Activated naive CD4-positive, alpha-beta T cell treated with anti-CD3 and anti-CD28 coated beads, Interleukin-2, amount 50 U/mL, for 72 hours (primary cell): ENCODE measurements at regions not wholly inside any gene's neighbourhood (a gene's known extent, or its start where the extent isn't known, plus 50 kb on each side); places are given as distances from the start of the nearest gene placed in this dataset.
"Not testable (repeated sequence)": the region's sequence is repeated elsewhere in the genome, so short reads cannot be mapped to it uniquely, and the experiment has no call there.

Experiments
- ATAC-seq, 2 donors: fragments of 150-1000 bp; cut with Tn5 transposase; 2 replicates each; pipeline ENCODE4 v1.10.0; 2021; ENCODE audit warnings: mild to moderate bottlenecking in 2 of 2, moderate library complexity in 2 of 2
- DNase-seq, 2 donors: peaks; one replicate each; pipeline ENCODE4 v3.0.0; 2021 to 2022; ENCODE audit warnings: low spot score in 2 of 2
- H3K27ac Mint-ChIP-seq, 2 donors: one replicate each; pipeline ENCODE4 v1.8.0; 2022; ENCODE audit warnings: mild to moderate bottlenecking in 2 of 2, mixed read lengths in 2 of 2
- H3K36me3 Mint-ChIP-seq, 2 donors: one replicate each; pipeline ENCODE4 v1.8.0; 2022; ENCODE audit warnings: mixed read lengths in 2 of 2
- H3K9me3 Mint-ChIP-seq, 2 donors: one replicate each; pipeline ENCODE4 v1.8.0; 2022; ENCODE audit warnings: mixed read lengths in 2 of 2

GRCh38 chr13:111666164-111666776, 345.8 kb downstream of the TEX29 start:
- ATAC-seq (no peak), DNase-seq (no peak)
- no peaks in the 10 kb centered on the region for H3K9me3 Mint-ChIP-seq
- H3K27ac Mint-ChIP-seq = no peak overlapping the region
- H3K36me3 Mint-ChIP-seq = no peaks in the 10 kb centered on the region

DNA sequence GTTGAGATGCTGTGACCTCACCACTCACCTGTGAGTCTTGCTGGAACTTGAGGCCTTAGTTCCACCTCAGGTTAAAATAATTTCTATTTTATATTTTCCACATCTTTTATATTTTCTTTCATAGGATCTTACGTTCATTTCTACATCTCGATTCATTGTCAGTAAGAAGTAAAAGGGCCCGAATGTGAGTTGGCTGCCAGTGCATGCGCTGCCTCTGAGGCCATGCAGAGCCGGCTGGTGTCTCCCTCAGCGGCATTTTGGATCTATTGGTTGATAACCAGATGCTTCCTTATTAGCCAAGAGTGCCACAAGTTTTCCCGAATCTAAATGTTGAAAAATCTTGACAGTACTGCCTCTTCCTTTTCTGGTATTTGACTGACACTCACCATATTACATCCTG, 347.3 kb downstream of the TEX29 start:
- ATAC-seq (no peak), DNase-seq (no peak)
- no peaks in the 10 kb centered on the region for H3K36me3 Mint-ChIP-seq
- H3K27ac Mint-ChIP-seq = no peak overlapping the region
- H3K9me3 Mint-ChIP-seq = no peaks in the 10 kb centered on the region

DNA sequence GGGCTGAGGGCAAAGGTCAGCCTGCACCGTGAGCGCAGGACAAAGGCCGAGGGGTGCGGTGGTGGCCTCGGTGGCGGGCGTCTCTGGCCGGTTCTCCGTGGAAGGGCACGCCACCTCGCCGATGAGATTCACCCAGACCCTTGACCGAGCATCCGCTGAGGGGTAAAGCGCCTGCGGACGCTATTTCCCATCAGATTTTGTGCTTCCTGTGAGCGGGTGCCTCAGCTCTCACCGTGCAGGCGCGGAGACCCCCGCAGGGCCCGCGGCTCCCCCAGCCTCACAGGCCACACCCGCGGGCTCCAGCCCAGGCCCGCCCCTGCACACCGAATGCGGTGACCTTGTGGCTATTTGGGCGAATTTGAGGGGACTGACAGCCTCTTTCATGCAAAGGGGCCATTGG, 348.0 kb downstream of the TEX29 start:
- no peak overlapping the region for H3K27ac Mint-ChIP-seq
- H3K36me3 Mint-ChIP-seq = no peaks in the 10 kb centered on the region
- no peak for DNase-seq
- H3K9me3 Mint-ChIP-seq = no peaks in the 10 kb centered on the region
- ATAC-seq = no peak

- not testable (repeated sequence) for DNase-seq
Observed at GRCh38 chr13:111672198-111672597, 351.8 kb downstream of the TEX29 start.

DNA sequence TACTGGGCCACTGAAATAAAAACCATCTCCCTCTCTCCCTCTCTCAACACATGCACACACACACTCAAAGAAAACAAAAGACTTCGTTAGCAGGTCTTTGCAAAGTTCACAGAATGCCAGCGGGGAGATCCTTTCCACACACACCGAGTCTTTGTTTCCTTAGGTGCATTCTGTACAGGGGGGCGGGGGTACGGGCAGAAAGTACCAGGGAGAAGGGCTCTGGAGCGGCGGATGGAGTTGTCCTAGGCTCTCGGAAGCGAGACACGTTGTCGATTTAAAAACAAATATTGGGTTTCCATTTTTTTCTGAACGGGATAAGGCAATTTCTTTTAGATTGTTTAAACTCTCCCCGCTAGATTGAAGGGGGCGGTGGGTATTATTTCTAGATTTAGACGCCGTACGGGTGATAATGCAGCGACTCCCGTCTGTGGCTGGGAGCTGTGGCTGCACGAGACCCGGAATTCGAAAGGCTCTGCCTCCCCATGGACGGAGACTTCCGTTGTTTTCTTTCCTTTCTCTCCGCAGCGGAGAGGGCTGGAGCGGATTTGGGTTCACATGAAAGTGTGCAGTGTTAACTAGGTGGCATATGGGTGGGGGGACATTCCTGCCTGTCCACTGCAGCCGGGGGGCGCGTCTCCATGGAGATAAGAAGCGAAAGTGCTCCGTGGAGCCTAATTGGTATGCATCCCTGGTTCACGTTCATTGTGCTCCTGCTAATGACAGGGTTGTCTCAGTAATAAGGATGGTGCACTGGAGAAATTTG, 357.9 kb downstream of the TEX29 start:
- ATAC-seq, H3K9me3 Mint-ChIP-seq, H3K27ac Mint-ChIP-seq, DNase-seq, H3K36me3 Mint-ChIP-seq: not testable (repeated sequence)

More at GRCh38 chr13:111672198-111672597, 351.8 kb downstream of the TEX29 start:
- H3K27ac Mint-ChIP-seq, H3K36me3 Mint-ChIP-seq, H3K9me3 Mint-ChIP-seq, ATAC-seq: not testable (repeated sequence)

- H3K9me3 Mint-ChIP-seq, DNase-seq, H3K36me3 Mint-ChIP-seq, ATAC-seq, H3K27ac Mint-ChIP-seq: not testable (repeated sequence)
Observed at GRCh38 chr13:111679645-111680044, 359.2 kb downstream of the TEX29 start.

DNA sequence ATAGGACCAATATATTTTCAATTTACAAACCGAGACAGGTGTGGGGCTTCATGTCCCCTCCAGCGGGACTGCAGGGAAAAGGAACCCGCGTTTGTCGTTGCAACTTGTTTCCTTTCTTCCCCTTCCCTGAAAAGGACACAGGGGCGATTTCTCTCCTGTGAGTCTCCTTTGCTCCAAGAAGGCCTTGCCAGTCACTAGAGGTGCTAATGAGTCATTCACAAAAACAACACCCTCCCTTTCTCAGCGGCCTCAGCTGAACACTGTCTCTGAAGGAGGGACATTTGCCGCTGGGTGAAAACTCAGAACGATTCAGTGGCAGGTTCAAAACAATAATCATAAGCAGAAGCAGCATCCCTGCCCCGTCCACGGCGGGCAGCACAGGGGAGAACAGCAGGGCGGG, 359.7 kb downstream of the TEX29 start:
- H3K27ac Mint-ChIP-seq, ATAC-seq, H3K9me3 Mint-ChIP-seq, H3K36me3 Mint-ChIP-seq, DNase-seq: not testable (repeated sequence)

GRCh38 chr13:111692028-111692427, 371.6 kb downstream of the TEX29 start:
- not testable (repeated sequence) for ATAC-seq, H3K27ac Mint-ChIP-seq, DNase-seq

DNA sequence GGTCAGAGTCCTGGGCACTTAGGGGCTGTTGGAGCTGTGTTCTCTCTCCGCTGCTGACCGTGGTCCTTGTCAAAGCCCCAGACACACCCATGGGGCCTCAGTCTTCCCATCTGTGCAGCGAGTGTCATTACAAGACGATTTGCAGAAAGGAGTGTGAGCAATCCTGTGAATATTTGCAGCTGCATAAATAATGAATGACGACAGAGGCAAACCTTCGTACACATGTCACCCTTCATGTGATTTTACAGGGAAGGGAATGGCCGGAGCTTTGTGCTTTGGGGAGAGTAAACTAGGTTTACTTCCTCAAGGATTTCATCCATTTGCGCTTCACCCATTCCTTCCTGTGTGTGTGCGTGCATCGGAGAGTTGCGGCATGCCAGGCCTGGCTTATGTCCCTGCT, 370.8 kb upstream of the SOX1 start:
- H3K27ac Mint-ChIP-seq, H3K9me3 Mint-ChIP-seq, ATAC-seq, DNase-seq, H3K36me3 Mint-ChIP-seq: not testable (repeated sequence)

More at GRCh38 chr13:111692028-111692427, 371.6 kb downstream of the TEX29 start:
- not testable (repeated sequence) for H3K9me3 Mint-ChIP-seq, H3K36me3 Mint-ChIP-seq

GRCh38 chr13:111702059-111702458, 364.9 kb upstream of the SOX1 start:
- not testable (repeated sequence) for DNase-seq

More at GRCh38 chr13:111702059-111702458, 364.9 kb upstream of the SOX1 start:
- H3K36me3 Mint-ChIP-seq, H3K9me3 Mint-ChIP-seq, H3K27ac Mint-ChIP-seq, ATAC-seq: not testable (repeated sequence)
